ENCODE measurements at regions not wholly inside any gene's neighbourhood (a gene's known extent, or its start where the extent isn't known, plus 50 kb on each side); places are given as distances from the start of the nearest gene placed in this dataset.
"Not testable (repeated sequence)": the region's sequence is repeated elsewhere in the genome, so short reads cannot be mapped to it uniquely, and the experiment has no call there.

DNA sequence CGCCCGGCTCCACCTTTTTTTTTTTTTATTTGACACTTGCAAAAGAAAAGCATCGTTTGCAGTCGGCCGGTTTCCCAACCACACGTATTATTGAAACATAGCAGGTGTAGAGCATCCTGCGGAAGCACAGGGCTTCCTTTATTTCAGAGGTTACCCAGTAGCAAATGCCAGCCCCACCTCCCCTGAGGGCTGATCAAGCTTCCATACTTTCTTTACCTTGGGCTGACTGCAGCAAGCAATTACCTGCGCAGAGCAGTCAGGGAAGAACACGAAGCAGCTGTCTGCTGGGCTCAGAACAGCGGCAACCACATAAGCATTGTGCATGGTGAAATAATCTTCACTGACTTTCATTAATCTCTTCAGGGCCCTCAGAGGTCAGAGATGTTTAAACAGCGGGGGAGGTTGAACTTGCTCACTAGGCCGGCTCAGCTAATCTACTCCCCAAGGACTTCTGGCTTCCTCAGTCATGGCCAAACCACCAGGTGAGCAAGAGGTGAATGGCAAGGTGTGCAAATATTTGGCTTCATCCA, 784.7 kb upstream of the AUTS2 start:
- DNase-seq, result no peak

GRCh38 chr7:68816491-68816890, 781.8 kb upstream of the AUTS2 start:
- no peak for DNase-seq

DNA sequence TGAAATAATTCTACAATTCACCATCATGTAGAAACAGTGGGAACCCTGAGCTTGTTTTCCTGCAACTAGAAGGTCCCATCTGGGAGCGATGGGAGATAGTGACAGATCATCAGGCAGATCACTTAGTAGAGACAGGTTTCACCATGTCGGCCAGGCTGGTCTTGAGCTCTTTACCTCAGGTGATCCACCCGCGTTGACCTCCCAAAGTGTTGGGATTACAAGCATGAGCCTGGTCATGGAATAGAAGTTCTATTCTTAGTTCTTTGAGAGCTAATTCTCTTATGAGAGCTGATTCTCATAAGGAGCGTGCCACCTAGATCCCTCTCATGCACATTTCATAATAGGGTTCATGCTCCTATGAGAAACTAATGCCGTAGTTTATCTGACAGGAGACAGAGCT, 778.0 kb upstream of the AUTS2 start:
- no peak for DNase-seq

DNA sequence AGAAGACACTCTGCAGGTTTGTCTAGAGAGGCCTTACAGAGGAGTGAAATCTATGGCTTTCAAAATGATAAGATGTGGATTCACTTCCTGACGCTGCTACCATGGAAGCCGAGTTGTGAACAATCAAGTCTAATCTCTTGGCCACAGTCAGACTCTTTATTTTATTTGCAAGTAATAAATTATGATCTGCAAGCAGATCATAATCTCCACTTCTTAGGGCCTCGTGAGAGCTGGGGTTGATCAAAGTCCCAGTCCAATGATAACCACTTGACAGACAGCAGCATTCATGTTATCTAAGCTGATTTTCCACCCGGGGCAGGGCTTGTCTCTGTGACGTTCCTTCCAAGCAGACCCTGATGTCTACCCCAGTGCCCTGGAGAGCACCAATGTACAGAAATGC, 776.4 kb upstream of the AUTS2 start:
- DNase-seq, result no peak

- DNase-seq, result no peak
Observed at GRCh38 chr7:68823996-68824780, 774.1 kb upstream of the AUTS2 start.

GRCh38 chr7:68828575-68828974, 769.7 kb upstream of the AUTS2 start:
- no peak for DNase-seq

DNA sequence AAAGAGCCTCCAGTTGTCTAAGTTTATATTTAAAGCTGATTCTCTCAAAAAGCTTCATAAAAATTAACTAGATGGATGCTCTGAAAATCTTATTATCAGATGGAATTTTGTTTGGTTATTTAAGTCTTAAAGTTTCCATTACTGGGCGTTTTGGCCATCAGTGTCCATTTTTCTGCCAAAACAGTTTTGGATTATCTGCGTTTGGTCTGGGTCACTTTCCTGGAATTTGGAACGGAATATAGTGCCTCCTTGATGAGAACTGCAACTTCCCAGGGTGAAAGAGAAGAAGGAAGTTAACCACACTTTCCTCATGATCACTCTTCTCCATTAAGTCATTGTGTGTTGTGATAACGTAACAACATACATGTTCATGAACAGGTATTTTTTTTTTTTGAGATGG, 764.9 kb upstream of the AUTS2 start:
- no peak for DNase-seq

- no peak for DNase-seq
Observed at GRCh38 chr7:68839014-68839413, 759.3 kb upstream of the AUTS2 start.

GRCh38 chr7:68840991-68841390, 757.3 kb upstream of the AUTS2 start:
- DNase-seq, result no peak

- DNase-seq, result not testable (repeated sequence)
Observed at GRCh38 chr7:68843985-68844384, 754.3 kb upstream of the AUTS2 start.

DNA sequence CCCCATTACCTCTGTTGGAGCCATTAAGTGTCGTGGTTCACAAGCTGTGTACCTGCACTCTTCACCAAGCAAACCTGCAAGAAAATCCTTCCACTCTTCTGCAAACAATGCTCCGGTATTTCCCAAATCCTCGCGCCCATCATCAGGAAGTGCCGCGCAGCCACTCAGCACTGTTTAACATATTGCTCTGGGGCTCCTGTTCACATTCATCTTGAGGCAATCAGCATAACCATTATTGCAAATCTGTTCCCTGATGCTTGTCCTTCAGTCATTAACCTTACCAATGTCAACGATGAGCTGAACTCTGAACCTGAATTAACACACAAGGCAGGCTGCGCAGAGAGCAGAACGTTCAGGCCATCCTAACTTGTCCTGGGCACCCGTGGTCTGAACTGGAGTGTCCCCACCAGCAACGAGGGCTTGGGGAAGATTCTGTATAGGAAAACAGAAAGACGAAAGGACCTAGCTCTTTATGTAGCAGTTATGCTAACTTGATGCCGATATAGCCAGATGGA, 751.4 kb upstream of the AUTS2 start:
- no peak for DNase-seq

- DNase-seq, result no peak
Observed at GRCh38 chr7:68853254-68853653, 745.0 kb upstream of the AUTS2 start.

DNA sequence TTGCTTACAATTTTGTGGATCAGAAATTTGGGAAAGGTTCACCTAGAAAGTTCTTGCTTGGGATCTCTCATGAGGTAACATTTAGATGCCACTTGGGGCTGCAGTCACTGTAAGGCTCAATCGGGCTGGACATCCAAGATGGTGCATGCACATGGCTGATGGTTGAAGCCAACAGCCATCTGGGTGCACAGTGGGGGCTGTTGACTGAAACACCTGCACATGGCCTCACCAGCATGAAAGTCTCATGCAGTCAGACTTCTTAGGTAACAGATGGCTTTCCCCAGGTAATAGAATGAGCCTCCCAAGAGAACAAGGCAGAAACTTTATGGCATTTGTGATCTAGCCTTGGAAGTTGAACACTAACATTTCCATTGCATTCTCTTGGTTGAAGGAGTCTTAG, 740.7 kb upstream of the AUTS2 start:
- no peak for DNase-seq

DNA sequence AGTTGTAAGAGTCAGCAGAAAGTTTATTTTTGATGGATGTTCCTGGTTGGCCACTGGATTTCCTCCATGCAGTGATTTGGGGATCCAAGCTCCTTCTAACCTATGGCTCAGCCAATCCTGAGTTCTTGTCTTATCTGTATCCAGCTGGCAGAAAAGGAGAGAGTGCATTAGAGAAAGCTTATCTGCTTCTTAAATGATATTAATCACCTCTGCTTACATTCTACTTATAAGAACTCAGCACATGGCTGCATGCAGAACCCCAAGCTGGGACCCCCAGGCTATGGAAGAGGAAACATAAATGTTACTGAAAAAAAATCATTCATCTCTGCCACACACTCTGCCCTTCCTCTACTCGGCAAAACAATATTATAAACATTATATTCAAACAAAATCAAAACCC, 739.8 kb upstream of the AUTS2 start:
- no peak for DNase-seq

DNA sequence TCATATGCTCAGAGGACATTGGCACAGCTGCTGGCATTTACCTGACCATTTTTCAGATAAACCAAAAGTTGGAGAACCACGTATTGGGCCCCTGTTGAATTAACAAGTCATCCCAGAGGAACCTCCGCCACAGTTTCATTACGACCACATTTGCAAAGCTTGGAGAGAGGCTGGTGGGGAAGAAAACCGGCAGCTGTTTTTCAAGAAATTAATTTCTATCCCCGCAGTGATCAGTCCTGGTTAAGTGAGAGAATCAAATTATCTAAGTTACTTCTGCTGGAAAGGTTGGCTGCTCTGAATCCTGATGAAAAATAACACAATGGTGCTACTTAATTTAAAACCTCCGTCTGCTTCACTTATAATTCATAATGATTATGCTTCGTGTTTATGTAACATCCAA, 737.1 kb upstream of the AUTS2 start:
- no peak for DNase-seq

GRCh38 chr7:68862261-68862660, 736.0 kb upstream of the AUTS2 start:
- DNase-seq, result no peak

- no peak for DNase-seq
Observed at GRCh38 chr7:68862736-68863135, 735.5 kb upstream of the AUTS2 start.

DNA sequence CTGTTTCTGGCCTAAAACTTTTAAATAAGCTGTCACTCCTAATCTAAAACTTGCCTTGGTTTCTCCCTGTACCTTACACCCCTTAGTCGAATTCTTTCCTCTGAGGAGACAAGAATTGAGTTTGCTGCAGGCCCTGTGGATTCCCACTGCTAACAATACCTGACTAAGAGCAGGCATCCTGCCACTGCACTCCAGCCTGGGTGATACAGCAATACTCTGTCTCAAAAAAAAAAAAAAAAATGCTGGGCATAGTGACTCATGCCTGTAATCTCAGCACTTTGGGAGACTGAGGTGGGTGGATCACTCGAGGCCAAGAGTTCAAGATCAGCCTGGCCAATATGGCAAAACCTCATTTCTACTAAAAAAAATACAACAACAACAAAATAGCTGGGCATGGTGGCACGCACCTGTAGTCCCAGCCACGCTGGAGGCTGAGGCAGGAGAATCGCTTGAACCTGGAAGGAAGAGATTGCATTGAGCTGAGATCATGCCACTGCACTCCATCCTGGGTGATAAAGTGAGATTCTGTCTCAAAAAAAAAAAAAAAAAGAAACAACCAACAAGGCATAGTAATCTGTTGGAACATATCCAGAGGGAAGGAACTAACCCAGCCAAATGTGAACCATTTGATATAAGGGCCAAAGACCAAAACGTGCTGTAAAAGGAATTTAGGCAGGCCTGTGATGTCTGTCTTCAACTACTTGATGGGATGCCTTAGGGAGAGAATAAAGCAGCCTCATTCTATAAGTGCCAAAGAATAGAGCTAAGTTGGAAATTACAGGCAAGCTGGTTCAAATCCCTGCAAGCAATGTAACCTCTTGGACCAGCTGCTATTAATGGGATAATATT, 732.7 kb upstream of the AUTS2 start:
- no peak for DNase-seq

- DNase-seq, result no peak
Observed at GRCh38 chr7:68866200-68866570, 732.1 kb upstream of the AUTS2 start.

- DNase-seq, result not testable (repeated sequence)
Observed at GRCh38 chr7:68866721-68867120, 731.6 kb upstream of the AUTS2 start.

DNA sequence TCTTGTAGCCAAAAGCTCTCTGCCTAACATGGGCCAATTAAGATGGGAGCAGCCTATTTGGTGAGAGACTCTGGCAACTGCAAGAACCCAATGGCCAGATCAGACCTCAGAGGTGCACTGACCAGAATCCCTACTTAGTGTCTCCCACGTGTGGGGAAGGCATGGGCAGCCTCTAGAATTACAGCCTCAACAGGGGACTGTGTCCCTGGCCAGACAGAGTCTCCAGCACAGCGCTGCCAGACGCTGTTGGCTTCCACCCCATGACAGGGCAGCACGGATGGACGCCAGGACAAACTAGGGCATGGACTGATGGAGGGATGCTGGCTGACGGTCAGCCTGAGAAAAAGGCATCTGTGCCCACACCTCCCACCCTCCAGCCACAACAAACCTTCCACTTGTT, 729.3 kb upstream of the AUTS2 start:
- DNase-seq, result no peak

DNA sequence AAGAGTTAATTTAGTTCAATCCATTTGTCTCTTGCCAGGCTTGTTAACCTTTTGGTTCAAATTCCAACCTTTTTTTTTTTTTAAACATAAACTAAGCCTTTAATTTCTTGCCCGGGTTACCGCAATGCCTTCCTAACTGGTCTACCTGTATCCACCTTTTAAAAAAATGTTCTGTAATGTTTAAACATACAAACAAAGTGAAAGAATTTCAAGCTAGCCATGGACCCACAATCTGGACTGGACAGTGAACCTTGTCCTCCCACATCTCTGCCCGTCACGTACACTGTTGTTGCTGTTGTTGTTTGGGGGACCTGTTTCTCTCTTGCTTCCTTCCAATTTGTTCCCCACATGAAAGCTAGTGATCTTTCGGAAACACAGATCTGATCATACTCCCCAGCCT, 724.7 kb upstream of the AUTS2 start:
- DNase-seq, result no peak

DNA sequence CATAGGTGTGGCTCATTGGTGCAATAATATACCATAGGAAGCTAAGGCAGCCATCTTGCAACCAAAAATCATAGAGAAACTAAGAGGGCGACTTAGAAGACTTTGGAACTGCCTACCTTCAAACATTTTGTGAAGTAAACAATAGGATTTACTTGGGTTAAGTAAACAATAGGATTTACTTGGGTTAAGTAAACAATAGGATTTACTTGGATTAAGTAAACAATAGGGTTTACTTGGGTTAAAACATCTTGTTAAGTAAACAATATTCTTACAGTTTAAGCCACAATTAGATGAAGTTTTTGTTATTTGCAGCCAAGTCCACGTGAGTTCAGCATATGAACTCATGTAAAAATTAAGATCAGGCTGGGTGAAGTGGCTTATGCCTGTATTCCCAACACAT, 722.4 kb upstream of the AUTS2 start:
- no peak for DNase-seq

GRCh38 chr7:68887116-68887515, 711.2 kb upstream of the AUTS2 start:
- not testable (repeated sequence) for DNase-seq

Data from GOT3 (cell line).